GM18519 (cell line): ENCODE measurements at regions not wholly inside any gene's neighbourhood (a gene's known extent, or its start where the extent isn't known, plus 50 kb on each side); places are given as distances from the start of the nearest gene placed in this dataset.

Source experiments
- ATAC-seq: cut with Tn5 transposase; IDR thresholded peaks from one replicate; pipeline ENCODE4 v1.9.1; 2021; ENCODE audit warnings: mild to moderate bottlenecking, moderate library complexity; ENCODE audit not compliant: unreplicated experiment, low FRiP score

DNA sequence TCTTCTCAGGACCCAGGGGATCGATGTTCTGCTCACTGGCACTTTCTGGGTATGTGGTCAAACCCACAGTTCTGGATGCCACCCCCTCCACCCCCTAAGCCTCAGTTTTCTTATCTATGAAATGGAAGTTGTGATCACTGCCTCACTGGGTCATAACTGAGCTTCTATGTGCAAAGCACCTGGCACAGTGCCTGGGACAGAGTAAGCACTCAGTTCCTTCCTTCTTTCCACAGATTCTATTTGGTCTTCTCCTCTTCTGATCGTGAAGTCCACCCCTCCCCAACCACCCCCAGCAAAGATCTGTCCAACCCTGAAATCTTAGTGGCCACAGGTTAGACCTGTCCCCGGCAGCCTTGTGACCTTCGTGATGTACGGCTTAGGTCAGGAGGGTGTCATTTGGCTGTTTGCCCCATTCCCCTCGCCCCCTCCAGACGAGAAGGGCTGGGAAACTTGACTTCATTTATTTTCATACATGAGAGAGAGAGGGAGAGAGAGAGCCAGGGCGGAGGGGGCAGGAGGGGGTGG is 181.4 kb downstream of the FGF18 start:
- no peak for ATAC-seq

GRCh38 chr5:171601266-171601881 is 181.9 kb downstream of the FGF18 start:
- no peak for ATAC-seq

- ATAC-seq: no peak
Measured at GRCh38 chr5:171603591-171603990, 182.0 kb upstream of the SMIM23 start.

GRCh38 chr5:171604195-171604594 is 181.4 kb upstream of the SMIM23 start:
- no peak for ATAC-seq

GRCh38 chr5:171606414-171607024 is 179.1 kb upstream of the SMIM23 start:
- no peak for ATAC-seq

DNA sequence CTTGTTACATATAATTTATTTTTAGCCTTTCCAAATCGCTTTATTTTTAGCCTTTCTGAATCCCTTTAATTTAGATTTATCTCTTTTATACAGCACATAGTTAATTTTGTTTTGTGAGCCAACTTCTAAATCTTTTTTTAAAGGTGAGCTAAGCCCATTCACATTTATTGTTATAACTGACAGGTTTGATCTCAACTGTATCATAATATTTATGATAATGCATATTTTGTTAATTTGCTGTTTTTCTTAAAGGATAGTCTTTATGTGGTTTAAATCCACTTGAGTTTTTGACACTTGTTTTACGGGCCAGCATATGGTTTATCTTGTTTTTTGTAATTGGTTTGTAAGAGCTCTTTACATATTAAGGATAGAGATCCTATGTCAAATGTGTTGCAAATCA is 177.8 kb upstream of the SMIM23 start:
- ATAC-seq: no peak

- ATAC-seq: no peak
Measured at GRCh38 chr5:171609806-171610452, 175.7 kb upstream of the SMIM23 start.

DNA sequence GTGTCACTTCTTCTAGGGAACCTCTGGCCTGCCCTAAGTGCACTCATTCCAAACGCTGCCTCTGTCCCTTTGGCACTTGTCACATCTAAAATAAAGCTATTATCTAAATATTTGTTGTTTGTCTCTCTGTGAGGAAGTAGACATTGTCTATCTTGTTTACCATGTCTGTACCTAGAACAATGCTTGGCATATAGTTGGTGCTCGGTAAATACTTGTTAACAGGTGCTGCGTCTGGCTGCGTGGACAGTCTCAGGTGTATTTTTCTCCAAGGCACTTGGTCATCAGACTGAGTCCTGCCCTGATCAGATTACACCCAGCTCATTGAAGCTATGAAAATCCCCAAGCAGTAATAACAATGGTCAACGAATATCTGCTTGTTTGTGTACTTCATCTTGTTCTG is 174.9 kb upstream of the SMIM23 start:
- no peak for ATAC-seq

- no peak for ATAC-seq
Measured at GRCh38 chr5:171612749-171613148, 172.9 kb upstream of the SMIM23 start.

DNA sequence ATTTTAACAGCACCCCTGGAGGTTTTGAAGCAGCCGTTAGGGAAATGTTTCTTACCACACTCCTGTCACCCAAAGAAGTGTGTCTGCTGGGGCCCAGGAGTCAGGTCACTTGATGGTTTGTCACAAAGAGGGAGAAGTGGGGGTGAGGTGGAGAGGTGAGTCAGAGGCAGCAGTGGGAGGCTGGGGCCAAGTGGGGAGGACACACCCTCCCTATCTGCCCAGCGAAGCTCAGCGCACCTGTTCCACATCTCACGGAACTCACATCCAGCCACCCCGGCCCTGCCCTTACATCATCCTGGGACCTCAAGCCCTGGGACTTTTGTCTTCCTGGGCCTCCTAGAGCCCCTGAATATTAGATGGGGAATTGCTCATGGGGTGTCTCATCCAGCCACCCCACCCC is 171.1 kb upstream of the SMIM23 start:
- ATAC-seq: no peak

GRCh38 chr5:171614971-171615653 is 170.5 kb upstream of the SMIM23 start:
- no peak for ATAC-seq

GRCh38 chr5:171615705-171616640 is 169.6 kb upstream of the SMIM23 start:
- no peak for ATAC-seq

GRCh38 chr5:171617266-171617665 is 168.4 kb upstream of the SMIM23 start:
- ATAC-seq: no peak

GRCh38 chr5:171617817-171618591 is 167.6 kb upstream of the SMIM23 start:
- no peak for ATAC-seq

DNA sequence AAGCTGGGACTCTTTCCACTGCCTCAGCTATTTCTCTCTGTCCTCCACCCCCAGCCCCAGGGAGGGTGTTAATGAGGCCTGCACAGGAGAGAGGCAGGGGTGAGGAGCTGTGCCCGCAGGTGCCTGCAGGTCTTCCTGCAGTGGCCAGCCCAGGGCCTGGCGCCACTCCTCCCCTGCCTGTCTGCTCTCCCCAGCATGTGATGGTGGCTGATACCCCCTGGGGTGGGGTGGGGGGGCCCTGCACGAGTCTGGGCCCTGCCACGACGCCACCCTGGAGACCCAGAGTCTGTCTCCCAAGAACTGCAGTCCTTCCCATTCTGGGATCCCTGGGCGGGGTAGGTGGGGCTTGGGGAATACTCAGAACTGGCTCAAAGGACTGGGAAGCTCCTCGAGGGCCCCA is 166.4 kb upstream of the SMIM23 start:
- no peak for ATAC-seq

- no peak for ATAC-seq
Measured at GRCh38 chr5:171619744-171620143, 165.9 kb upstream of the SMIM23 start.

DNA sequence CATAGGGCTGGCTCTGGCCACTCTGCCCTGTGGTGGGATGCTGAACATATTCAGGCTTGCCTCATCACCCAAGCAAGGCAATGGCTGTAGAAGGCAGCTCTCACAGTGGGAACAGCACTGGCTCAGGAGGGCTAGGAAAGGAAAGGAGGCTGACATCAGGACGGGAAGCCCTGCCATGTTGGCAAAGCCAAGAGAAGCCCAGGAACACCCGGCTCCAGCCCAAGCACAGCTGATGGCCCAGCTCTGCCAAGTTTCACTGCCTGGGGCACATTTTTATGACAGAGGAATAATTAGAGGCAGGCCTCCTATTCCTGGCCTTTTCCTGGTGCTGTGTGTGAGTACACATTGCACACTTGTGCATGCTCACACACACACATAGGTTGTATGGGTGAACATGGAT is 163.6 kb upstream of the SMIM23 start:
- ATAC-seq: no peak

GRCh38 chr5:171623107-171623506 is 162.5 kb upstream of the SMIM23 start:
- no peak for ATAC-seq

DNA sequence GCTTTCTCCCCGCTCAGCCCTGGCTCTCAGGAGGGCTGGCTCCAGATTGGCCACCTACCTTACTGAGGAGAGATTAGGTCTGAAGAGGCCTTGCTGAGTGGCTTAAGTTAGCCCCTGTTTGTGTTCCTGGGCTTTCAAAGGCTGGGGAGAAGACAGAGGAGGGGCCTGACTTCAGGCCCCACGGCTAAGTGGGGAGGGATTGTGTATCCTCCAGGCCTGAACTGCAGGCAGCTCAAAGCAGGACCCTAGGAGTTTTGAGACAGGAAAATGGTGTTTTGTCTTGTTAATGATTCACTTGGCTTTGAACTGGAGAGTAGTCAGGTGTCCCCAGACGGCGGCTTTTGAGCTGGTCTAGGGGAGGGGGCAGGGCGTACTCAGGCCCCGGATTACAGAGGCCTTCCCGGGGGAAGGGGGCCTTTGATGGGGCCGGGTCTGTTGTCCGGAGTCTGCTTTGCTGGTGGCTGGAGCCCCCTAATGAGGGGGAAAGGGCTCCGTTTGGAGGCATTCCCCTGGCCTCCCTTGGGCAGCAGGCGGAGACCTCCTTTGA is 162.0 kb upstream of the SMIM23 start:
- ATAC-seq: no peak
